ENCODE measurements at regions not wholly inside any gene's neighbourhood (a gene's known extent, or its start where the extent isn't known, plus 50 kb on each side); places are given as distances from the start of the nearest gene placed in this dataset.

DNA sequence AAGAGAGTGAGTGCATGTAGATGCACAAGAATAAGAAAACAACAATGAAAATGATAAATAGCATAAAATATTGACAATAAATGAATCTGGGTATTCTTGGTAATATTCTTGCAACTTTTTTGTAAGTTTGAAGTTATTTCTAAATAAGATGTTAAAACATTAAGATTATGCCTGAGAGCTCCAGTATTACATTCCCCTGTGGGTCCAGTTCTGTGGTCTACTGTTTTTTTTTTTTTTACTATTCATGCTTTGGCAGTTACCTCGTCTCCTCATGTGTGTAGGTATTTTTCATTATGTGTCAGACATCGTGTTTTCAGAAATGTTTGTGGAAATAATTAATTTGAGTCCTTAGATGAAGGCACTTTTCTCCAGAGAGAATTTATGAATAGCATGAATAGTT, 386.2 kb downstream of the AACS start:
- TF ChIP-seq, protein P1, sequence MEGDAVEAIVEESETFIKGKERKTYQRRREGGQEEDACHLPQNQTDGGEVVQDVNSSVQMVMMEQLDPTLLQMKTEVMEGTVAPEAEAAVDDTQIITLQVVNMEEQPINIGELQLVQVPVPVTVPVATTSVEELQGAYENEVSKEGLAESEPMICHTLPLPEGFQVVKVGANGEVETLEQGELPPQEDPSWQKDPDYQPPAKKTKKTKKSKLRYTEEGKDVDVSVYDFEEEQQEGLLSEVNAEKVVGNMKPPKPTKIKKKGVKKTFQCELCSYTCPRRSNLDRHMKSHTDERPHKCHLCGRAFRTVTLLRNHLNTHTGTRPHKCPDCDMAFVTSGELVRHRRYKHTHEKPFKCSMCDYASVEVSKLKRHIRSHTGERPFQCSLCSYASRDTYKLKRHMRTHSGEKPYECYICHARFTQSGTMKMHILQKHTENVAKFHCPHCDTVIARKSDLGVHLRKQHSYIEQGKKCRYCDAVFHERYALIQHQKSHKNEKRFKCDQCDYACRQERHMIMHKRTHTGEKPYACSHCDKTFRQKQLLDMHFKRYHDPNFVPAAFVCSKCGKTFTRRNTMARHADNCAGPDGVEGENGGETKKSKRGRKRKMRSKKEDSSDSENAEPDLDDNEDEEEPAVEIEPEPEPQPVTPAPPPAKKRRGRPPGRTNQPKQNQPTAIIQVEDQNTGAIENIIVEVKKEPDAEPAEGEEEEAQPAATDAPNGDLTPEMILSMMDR (IDR thresholded peaks at IDR 0.05): no peak
- TF ChIP-seq ZFX (IDR thresholded peaks at IDR 0.05; ENCODE audit: borderline replicate concordance): no peak
